GM19438 (cell line): ENCODE measurements at regions not wholly inside any gene's neighbourhood (a gene's known extent, or its start where the extent isn't known, plus 50 kb on each side); places are given as distances from the start of the nearest gene placed in this dataset.
"Not testable (repeated sequence)": the region's sequence is repeated elsewhere in the genome, so short reads cannot be mapped to it uniquely, and the experiment has no call there.

Experiments used
- ATAC-seq: cut with Tn5 transposase; IDR thresholded peaks from one replicate; pipeline ENCODE4 v1.9.1; 2021; ENCODE audit warnings: low read depth; ENCODE audit not compliant: unreplicated experiment

- ATAC-seq: no peak
These were observed 842.6 kb upstream of the ACVR2A start for GRCh38 chr2:147002256-147002655.

GRCh38 chr2:147001061-147001460 lies 843.8 kb upstream of the ACVR2A start:
- no peak for ATAC-seq

- ATAC-seq: not testable (repeated sequence)
These were observed 844.7 kb upstream of the ACVR2A start for GRCh38 chr2:147000151-147000550.

- no peak for ATAC-seq
These were observed 846.9 kb upstream of the ACVR2A start for GRCh38 chr2:146997945-146998344.

GRCh38 chr2:146997488-146997887 lies 847.3 kb upstream of the ACVR2A start:
- ATAC-seq: no peak

GRCh38 chr2:146994246-146994645 lies 850.6 kb upstream of the ACVR2A start:
- no peak for ATAC-seq

GRCh38 chr2:146992466-146992865 lies 852.4 kb upstream of the ACVR2A start:
- no peak for ATAC-seq

- ATAC-seq: no peak
These were observed 852.8 kb upstream of the ACVR2A start for GRCh38 chr2:146992057-146992456.

GRCh38 chr2:146990311-146991054 lies 854.3 kb upstream of the ACVR2A start:
- no peak for ATAC-seq

GRCh38 chr2:146989741-146990140 lies 855.1 kb upstream of the ACVR2A start:
- no peak for ATAC-seq

- ATAC-seq: no peak
These were observed 856.8 kb upstream of the ACVR2A start for GRCh38 chr2:146987996-146988395.

- ATAC-seq: no peak
These were observed 858.7 kb upstream of the ACVR2A start for GRCh38 chr2:146986161-146986560.

GRCh38 chr2:146985753-146986152 lies 859.1 kb upstream of the ACVR2A start:
- no peak for ATAC-seq

- no peak for ATAC-seq
These were observed 860.8 kb upstream of the ACVR2A start for GRCh38 chr2:146984014-146984413.

GRCh38 chr2:146982393-146982846 lies 862.4 kb upstream of the ACVR2A start:
- ATAC-seq: no peak

GRCh38 chr2:146981921-146982320 lies 862.9 kb upstream of the ACVR2A start:
- ATAC-seq: no peak

GRCh38 chr2:146979746-146980145 lies 865.1 kb upstream of the ACVR2A start:
- ATAC-seq: no peak

GRCh38 chr2:146978577-146979555 lies 866.0 kb upstream of the ACVR2A start:
- ATAC-seq: no peak

GRCh38 chr2:146970981-146971380 lies 873.8 kb upstream of the ACVR2A start:
- not testable (repeated sequence) for ATAC-seq

- ATAC-seq: not testable (repeated sequence)
These were observed 875.1 kb upstream of the ACVR2A start for GRCh38 chr2:146969703-146970102.

GRCh38 chr2:146964494-146964893 lies 880.3 kb upstream of the ACVR2A start:
- no peak for ATAC-seq
